ENCODE measurements at regions not wholly inside any gene's neighbourhood (a gene's known extent, or its start where the extent isn't known, plus 50 kb on each side); places are given as distances from the start of the nearest gene placed in this dataset.
"Not testable (repeated sequence)": the region's sequence is repeated elsewhere in the genome, so short reads cannot be mapped to it uniquely, and the experiment has no call there.

DNA sequence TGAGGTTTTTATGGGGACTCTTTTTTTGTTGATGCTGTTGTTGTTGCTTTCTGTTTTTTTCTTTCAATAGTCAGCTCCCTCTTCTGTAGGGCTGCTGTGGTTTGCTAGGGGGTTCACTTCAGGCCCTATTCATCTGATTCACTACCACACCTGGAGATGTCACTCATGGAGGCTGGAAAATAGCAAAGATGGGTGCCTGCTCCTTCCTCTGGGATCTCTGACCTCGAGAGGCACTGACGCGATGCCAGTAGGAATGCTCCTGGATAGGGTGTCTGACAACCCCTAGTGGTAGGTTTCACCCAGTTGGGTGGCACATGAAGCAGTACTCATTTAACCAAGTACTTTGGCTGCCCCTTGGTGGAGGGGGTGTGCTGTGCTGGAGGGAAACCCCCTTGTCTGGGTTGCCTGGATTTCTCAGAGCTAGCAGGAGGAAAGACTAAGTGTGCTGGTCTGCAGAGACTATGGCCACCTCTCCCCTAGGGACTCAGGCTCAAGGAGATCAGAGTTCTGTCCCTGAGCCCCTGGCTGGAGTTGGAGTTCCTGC is 745.5 kb downstream of the TMTC2 start:
- DNase-seq: no peak

DNA sequence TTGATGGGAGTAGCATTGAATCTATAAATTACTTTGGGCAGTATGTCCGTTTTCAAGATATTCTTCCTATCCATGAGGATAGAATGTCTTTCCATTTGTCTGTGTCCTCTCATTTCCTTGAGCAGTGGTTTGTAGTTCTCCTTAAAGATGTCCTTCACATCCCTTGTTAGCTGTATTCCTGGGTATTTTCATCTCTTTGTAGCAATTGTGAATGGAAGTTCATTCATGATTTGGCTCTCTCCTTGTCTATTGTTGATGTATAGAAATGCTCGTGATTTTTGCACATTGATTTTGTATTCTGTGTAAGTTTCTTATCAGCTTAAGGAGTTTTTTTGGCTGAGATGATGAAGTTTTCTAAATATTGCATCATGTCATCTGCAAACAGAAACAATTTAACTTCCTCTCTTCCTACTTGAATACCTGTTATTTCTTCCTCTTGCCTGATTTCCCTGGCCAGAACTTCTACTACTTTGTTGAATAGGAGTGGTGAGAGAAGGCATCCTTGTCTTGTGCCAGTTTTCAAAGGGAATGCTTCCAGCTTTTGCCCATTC is 741.0 kb downstream of the TMTC2 start:
- DNase-seq: not testable (repeated sequence)

DNA sequence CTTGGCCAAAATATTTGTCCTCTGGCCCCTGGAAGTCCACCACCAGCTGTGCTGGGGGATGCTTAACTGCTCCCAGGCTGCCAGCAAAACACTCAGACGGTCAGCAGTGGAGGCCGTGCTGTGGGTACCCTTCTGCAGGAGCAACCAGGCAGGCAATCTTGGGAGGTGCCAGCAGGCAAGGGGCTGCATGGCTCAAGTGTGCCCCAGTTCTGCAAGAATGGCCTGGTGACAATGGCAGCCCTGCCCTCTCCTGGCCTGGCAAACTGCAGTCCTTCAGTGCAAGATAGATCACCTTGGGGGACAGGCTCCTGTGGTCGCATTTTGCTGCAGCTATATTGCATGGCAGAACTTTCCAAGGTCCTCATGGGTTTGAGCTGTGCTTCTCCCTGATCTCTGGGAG is 728.3 kb downstream of the TMTC2 start:
- no peak for DNase-seq

DNA sequence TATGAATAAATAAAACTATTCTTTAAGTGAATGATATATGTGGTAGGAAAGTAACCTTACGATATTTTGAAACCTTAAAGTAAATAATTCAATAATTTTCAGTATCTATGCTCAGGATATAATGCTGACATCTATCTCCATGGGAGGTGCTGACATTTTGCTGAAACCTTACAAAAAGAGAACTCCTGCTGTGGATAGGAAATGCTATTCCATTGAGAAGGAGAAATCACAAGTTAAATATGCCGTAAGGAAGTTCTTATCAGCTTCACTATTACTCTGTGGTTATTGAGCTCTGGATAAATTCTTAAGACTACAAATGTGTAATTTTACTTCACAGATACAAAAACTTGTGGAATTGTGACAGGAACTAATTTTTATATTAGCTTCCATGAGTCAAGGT is 722.1 kb downstream of the TMTC2 start:
- DNase-seq: no peak

DNA sequence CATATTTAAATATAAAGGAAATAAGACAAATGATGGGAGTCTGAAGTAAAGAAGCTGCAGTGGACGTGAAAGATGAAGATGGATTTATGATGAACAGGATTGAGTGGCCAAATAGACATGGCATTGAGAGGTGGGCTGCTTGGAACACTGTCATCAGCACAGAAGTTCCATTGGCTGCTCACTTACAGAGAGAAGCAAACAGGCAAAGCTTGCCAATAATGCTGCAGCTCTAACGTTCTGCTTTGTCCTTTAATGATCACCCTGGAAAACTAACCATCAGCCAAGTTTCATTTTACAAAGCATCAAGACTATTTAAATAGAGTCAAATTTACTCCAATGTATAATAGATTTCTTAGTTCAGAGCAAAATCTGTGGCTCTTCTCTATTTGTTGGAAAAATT is 721.4 kb downstream of the TMTC2 start:
- no peak for DNase-seq

DNA sequence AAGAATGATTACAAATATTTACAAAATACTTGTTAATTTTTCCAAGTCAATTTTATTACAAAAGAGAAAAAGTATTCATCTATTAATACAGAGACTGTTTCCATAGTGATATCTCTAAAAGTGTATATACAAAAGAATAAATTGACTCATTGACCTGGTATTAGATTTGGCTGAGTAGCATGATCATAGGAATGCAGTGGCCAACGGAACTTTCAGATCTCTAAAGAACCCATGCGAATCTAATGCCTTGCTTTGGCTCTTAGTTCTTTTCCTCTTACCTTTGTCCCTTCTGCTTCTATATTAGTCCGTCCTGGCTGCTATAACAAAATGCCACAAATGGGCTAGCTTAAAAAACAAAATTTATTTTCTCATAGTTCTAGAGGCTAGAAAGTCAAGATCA is 717.8 kb downstream of the TMTC2 start:
- DNase-seq: no peak

DNA sequence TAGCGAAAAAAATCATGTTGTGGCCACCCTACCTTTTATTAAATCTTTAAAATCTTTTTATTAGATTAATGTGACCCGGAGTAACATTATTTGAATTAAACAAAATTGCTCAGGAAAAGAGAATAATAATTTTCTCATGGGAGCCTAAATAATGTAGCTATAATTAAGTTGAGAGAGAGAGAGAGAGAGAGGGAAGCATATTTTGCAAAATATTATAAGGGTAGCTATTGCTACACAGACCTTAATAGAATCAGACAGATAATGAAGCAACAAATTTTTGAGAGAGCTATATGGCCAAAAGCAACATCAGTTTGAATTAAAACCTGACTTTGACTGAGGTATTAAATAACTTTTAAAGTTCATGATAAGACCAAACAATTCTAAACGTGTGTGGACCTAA is 703.5 kb downstream of the TMTC2 start:
- no peak for DNase-seq

DNA sequence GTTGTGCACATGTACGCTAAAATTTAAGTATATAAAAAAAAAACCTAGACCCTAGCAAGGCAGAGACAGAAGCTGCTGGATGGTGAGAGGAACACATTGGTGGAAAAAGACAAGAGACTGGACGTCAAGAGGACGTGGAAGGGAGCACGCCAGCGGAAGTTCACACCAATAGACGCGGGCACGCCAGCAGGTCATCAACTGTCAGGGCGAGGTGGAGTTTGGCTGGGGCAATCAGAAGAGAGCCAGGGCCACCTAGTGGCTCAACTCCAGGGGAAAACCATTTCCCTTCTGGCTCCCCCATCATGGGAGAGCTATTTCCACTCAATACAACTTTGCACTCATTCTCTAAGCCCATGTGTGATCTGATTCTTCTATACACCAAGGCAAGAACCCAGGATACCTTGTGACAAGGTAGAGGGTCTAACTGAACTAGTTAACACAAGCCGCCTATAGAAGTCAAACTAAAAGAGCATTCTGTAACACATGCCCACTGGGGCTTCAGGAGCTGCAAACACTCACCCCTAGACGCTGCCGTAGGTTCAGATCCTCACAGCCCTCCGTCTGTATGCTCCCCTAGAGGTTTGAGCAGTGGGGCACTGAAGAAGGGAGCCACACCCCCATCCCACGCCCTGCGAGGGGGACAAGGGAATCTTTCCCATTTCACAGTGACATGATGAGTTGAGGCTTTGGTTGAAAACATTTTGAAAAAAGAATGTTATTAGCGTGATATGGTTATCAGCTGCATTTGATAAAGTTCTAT is 702.7 kb downstream of the TMTC2 start:
- DNase-seq: peak; percentile 17 to 49 (median 34)

DNA sequence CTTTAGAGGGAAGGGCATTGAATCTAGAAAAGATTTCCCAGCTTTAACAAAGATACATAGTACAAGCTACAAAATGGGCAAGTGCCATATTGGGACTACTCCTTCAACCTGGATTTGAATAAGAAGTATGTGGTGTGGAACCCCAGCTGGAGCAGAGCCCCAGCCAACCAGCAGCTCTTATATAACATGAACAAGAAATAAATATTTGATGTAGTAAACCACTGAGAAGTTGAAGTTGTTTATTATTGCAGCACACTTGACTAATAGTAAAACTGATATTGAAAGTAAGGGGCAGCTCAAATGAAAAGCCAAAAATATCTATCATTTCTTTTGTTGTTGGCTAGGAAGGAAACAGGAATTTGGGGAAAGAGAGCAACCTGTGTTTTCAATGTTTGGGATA is 701.8 kb downstream of the TMTC2 start:
- no peak for DNase-seq

DNA sequence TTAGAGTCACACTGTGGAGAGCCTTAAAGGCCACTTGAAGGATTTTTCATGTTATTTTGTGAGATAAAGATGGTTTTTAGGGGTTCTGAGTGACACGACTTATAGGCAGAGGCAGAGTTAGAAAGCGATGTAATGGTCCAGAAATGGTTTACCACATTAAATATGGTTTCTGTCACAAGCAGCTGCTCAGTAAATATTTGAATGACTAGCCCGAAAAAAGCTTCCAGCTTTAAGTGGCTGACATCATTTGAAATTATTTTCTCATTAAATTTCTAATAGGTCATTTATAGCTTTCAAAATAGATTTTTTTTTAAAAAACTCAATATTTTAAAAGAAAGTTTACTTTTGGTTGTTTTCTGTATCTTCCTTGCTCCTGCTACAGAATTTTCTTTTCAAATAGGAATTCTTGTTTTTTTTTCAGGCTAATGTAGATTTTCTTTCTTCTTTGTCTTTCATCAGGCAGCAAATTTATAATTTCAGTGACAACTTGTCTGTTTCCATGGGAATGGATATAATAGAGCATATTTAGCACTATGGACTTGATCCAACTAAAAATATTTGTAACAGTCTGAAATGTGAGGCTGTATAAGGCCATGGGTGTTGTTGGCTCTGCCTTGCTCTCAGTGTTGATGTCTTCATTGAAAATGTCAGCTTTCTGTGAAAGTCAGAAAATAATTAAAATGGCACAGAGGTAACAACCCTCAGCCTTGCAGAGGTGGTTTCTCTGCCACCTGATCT is 700.0 kb downstream of the TMTC2 start:
- DNase-seq: no peak

DNA sequence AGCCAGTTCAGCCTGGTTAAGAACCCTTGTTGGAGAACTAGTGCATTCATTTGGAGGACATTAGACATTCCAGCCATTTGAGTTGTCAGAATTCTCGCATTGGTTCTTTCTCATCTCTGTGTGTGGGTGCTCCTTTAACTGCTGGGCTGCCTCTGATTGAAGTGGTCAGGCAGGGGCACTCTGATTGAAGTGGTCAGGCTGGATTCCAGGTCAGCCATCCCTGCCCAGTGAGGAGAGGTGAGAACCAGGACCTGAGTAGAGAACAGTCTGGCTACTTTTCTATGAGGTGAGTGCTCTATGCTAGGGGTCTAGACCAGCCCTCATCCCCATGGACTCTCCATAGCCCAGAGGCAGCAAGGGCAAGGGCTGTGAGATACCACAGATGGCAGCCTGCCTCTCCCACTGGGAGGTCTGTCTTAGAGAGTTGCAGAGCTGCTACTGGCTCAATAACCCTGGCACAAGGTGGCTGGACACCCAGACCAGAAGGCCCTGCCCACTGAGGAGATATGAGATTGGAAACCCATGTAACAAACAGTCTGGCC is 691.6 kb downstream of the TMTC2 start:
- no peak for DNase-seq

DNA sequence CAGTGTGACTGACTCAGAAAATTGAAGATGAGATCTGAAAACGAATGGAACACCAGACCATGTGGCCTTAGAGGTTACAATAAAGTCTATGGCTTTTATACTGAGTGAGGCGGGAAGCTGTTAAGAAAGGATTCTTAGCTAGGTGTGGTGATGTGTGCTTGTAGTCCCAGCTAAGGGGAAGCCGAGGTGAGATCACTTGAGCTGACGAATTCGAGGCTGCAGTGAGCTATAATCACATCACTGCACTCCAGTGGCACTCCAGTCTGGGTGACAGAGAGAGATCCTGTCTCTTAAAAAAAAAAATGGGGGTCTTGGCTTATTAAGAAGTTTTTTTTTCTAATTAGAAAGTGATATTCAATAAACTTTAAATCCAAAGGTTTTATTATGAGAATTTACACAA is 678.6 kb downstream of the TMTC2 start:
- DNase-seq: no peak

DNA sequence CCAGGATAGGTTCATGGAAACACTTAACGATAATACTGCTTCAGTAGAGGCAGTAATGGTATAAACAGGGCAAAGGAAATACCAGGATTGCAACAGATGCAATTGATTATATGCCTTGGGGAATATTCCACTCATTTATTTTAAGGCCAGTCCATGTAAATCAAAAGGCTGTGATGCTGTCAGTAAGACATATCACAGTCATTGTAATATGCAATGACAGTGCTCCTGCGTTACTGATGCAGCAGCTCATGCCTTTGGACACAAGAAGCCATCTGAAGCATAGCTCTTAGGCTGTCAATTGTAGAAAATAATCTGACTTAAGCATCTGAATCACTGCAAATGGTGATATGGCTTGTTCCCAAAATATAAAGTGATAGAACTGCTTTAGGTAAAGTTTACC is 674.8 kb downstream of the TMTC2 start:
- no peak for DNase-seq

DNA sequence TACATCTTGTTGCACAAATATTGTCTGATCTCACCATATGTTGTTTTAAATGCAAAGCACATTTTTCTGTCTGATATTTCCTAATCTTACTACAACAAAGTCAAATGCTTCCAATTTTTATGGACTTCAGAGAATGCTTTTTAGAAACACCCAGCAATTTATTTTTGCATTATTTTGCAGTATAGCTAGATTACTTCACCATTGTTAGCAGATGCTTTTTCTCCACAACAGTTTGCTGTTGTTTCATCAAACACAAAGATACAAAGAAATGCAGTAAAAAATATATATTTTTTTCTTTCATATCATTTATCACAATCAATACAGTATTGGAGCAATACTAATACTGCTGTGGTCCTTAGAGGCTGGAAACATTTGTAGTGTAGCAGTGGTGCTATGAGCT is 674.4 kb downstream of the TMTC2 start:
- no peak for DNase-seq

DNA sequence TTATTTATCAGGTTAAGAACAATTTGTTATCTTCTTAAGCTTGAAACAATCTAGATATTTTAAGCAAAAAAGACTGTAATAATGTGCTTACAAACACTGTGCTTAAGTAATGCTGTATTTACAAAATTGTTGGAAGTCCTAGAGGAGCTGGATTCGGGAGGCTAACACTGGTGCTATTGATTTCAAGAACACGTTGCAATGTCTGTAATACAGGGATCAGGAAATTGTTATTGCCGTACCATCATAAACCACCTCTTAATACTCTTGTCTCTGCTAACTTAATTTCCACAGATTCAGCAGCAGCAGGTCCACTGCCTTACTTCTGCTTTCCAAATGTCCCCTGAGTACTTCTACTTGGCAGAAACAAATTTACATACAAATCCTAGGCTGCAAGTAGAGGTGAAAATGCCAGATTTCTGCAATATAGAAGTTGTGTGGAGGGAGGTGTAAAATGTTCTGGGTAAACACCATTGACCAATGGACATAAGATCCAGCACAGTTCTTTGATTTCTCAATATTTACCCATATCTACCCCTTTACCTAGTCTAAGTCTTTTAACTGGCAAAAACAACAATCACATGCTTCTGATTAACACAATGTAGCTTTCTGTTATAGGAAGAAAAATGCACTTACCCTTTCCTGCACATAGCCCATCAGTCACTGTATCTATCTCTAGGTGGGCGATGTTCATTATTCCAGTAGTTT is 663.4 kb downstream of the TMTC2 start:
- no peak for DNase-seq

DNA sequence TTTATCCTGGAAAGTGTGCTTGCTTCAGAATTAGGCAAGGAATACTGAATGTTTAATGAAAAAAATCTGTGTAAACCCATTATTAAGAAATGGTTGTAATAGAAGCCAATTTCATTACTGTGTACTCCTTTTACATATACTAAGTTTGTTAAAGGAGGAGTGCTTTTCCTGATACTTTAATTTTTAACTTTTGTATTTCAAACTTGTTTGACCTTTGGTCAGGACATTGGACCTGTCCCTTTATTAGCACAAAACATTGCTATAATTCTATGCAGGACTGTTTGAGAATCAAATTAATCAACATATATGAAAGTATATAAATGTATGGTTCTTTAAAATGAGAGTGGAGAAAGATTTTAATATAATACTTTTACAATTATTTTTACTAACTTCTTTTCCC is 659.6 kb downstream of the TMTC2 start:
- DNase-seq: no peak

DNA sequence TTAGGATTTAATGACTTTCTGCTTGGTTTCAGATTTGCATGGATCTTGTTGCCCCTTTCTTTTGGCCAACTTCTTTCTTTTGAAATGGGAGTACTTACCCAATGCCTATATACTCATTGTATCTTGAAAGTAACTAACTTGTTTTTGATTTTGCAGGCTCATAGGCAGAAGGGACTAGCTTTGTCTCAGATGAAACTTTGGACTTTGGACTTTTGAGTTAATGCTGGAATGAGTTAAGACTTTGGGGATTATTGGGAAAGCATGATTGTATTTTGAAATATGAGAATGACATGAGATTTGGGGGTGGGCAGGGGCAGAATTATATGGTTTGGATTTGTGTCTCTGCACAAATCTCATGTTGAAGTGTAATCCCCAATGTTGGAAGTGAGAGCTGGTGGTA is 657.1 kb downstream of the TMTC2 start:
- DNase-seq: no peak

DNA sequence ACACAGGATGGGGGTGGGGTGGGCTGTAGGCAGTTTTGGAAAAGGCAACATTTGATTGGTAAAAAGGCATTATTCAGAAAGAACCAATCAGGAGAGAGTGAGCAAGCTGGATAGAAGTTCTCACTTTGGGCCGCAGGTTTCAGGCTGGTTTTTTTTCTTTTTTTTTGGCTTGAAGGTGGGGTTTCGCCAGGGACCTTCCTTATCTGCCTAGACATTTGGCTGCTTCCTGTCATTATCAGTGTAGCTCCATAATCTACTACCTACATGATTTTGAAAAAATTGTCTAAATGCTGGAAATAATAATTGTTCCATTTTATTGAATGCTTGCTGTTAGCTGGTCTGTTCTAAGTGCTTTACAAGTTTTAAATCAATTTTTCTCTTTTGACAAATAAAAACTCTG is 649.0 kb downstream of the TMTC2 start:
- no peak for DNase-seq

DNA sequence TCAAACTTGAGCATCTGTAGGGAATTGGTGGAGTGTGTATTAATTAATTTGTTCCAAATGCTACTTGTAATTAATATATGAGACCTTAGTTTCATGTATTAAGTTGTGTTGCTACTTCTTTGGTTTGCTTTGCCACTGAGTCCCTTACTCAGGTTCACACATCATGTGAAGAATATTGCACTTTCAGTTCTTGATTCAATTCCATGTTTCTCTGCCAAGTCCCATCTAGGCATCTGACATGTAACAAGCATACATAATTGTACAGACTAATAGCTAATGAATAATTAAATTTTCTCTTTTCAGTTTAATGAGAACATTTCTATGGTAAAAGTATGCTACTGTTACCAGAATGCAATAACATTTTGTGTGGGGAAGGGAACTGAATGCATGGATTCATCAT is 640.0 kb downstream of the TMTC2 start:
- no peak for DNase-seq

DNA sequence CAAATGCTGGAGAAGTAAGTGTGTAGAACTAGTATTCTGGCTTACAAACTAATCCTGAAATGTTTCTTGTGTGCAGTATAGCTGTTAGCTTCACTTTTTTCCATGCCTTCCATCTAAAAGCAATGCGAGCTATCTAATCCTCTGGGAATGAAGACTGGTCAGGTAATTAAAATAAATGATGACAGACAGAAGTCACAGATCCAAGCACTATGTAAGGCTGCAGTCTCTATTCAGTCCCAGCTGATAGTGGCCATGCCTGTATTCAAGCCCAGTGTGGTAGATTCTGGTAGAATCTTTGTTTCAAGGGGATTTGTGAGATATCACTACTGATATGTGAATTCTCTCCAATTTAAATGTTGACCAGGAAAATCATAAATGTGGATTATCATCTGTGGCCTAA is 637.2 kb downstream of the TMTC2 start:
- DNase-seq: no peak

DNA sequence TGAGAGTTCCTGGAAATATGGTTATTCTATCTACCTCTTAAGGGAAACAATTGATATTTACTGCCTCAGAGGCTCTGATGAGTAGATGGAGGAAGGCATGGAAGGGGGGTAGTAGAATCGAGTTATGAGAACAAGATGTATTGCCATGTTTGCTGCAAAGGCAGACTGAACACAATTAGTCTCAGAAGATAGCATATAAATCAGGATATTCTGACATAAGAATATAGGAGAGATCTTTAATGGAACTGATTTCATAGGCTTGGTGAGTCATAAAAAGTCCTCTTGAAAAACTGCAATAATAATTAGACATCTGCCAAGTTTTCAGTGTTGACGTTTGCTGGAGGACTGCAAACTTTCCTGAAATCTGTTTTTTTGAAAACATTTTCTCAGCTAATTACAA is 636.1 kb downstream of the TMTC2 start:
- DNase-seq: no peak

DNA sequence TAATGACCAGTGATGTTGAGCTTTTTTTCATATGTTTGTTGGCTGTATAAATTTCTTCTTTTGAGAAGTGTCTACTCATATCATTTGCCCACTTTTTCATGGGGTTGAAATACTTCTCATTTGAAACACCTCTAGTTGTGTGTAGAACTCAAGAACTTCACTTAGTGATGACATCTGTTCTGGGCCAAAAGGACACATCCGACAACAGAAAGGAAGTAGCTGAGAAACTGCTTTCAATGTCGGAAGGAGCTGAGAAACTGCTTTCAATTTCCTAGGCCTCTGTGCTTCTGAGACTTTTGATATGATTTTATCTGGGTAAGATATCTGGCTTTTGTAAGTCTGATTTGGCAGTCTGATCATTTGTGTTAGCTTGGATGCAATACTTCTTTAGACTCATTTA is 635.3 kb downstream of the TMTC2 start:
- DNase-seq: no peak

DNA sequence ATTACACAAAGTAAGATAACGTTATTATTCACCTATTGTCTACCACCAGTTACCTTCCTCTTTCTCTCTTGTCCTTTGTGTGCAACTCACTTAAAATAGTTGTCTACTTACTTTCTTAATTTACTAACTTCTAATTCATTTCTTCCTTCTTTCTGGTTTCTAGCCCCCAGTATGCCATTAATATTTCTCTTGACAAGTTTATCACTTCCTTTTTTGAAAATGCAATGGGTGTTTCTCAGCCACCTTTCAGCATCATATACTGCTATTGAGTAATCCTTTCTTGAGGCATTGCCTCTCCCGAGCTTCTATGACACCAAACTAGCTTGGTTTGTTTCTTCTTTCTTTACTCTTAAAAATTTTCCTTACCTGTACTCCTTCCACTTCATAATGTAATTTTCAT is 633.6 kb downstream of the TMTC2 start:
- DNase-seq: peak in 1 of 4 experiments; percentile 5

Data from suppressor macrophage (primary cell).